GM21447 (cell line): ENCODE measurements at regions not wholly inside any gene's neighbourhood (a gene's known extent, or its start where the extent isn't known, plus 50 kb on each side); places are given as distances from the start of the nearest gene placed in this dataset.

ENCODE experiments used
- ATAC-seq: cut with Tn5 transposase; IDR thresholded peaks from one replicate; pipeline ENCODE4 v1.9.1; 2021; ENCODE audit not compliant: unreplicated experiment

- no peak for ATAC-seq
Measured at GRCh38 chr3:66800941-66801545, 197.1 kb upstream of the KBTBD8 start.

- no peak for ATAC-seq
Measured at GRCh38 chr3:66803206-66803605, 194.9 kb upstream of the KBTBD8 start.

GRCh38 chr3:66803721-66804695 is 194.1 kb upstream of the KBTBD8 start:
- no peak for ATAC-seq

GRCh38 chr3:66808891-66809594 is 189.1 kb upstream of the KBTBD8 start:
- no peak for ATAC-seq

GRCh38 chr3:66809595-66809958 is 188.5 kb upstream of the KBTBD8 start:
- ATAC-seq, result no peak

- ATAC-seq, result no peak
Measured at GRCh38 chr3:66812136-66812535, 186.0 kb upstream of the KBTBD8 start.

- no peak for ATAC-seq
Measured at GRCh38 chr3:66812741-66813140, 185.4 kb upstream of the KBTBD8 start.

- ATAC-seq, result peak; percentile 72
Measured at GRCh38 chr3:66816090-66816761, 181.9 kb upstream of the KBTBD8 start.

GRCh38 chr3:66817951-66818557 is 180.1 kb upstream of the KBTBD8 start:
- ATAC-seq, result no peak

- ATAC-seq, result no peak
Measured at GRCh38 chr3:66819993-66820501, 178.1 kb upstream of the KBTBD8 start.

GRCh38 chr3:66822186-66823008 is 175.7 kb upstream of the KBTBD8 start:
- ATAC-seq, result peak; percentile 84

- ATAC-seq, result no peak
Measured at GRCh38 chr3:66823009-66823397, 175.1 kb upstream of the KBTBD8 start.

GRCh38 chr3:66823532-66823931 is 174.6 kb upstream of the KBTBD8 start:
- no peak for ATAC-seq

GRCh38 chr3:66825375-66825774 is 172.7 kb upstream of the KBTBD8 start:
- ATAC-seq, result no peak

- no peak for ATAC-seq
Measured at GRCh38 chr3:66827726-66828125, 170.4 kb upstream of the KBTBD8 start.

- no peak for ATAC-seq
Measured at GRCh38 chr3:66828303-66828702, 169.8 kb upstream of the KBTBD8 start.

GRCh38 chr3:66830301-66830700 is 167.8 kb upstream of the KBTBD8 start:
- ATAC-seq, result no peak

- no peak for ATAC-seq
Measured at GRCh38 chr3:66831931-66832330, 166.2 kb upstream of the KBTBD8 start.

GRCh38 chr3:66836363-66837152 is 161.5 kb upstream of the KBTBD8 start:
- no peak for ATAC-seq
